IPS DF 6.9 (cell line): ENCODE measurements at regions not wholly inside any gene's neighbourhood (a gene's known extent, or its start where the extent isn't known, plus 50 kb on each side); places are given as distances from the start of the nearest gene placed in this dataset.
"Not testable (repeated sequence)": the region's sequence is repeated elsewhere in the genome, so short reads cannot be mapped to it uniquely, and the experiment has no call there.

Experiments used
- DNase-seq: peaks from one replicate; pipeline ENCODE4 v3.0.0-alpha.2; 2013; ENCODE audit warnings: low read depth, low spot score
- H3K27ac ChIP-seq: one replicate; pipeline ENCODE4 v1.5.1; 2013; ENCODE audit warnings: low read length, control low read depth
- H3K27me3 ChIP-seq: 2 replicates; pipeline ENCODE4 v1.6.1; 2013; ENCODE audit warnings: mild to moderate bottlenecking, low read length; ENCODE audit not compliant: control insufficient read depth, insufficient read depth
- H3K36me3 ChIP-seq: 2 replicates; pipeline ENCODE4 v1.6.1; 2013; ENCODE audit warnings: low read length; ENCODE audit not compliant: control insufficient read depth, insufficient read depth
- H3K4me1 ChIP-seq: 2 replicates; pipeline ENCODE4 v1.6.1; 2013; ENCODE audit warnings: low read length; ENCODE audit not compliant: control insufficient read depth, insufficient read depth
- H3K4me3 ChIP-seq: 2 replicates; pipeline ENCODE4 v1.5.1; 2013; ENCODE audit warnings: mild to moderate bottlenecking, low read length
- H3K9me3 ChIP-seq: 2 replicates; pipeline ENCODE4 v1.6.1; 2013; ENCODE audit warnings: low read length, inconsistent platforms; ENCODE audit not compliant: control insufficient read depth, insufficient read depth
- WGBS: extraction: QIAGEN DNeasy Blood & Tissue Kit; methylation state at CpG from one replicate; pipeline ENCODE4 v1.1.7; 2013; ENCODE audit warnings: mixed read lengths, missing lambda C conversion rate; ENCODE audit not compliant: insufficient read length, insufficient coverage; 5-methylcytosine and 5-hydroxymethylcytosine counted together

DNA sequence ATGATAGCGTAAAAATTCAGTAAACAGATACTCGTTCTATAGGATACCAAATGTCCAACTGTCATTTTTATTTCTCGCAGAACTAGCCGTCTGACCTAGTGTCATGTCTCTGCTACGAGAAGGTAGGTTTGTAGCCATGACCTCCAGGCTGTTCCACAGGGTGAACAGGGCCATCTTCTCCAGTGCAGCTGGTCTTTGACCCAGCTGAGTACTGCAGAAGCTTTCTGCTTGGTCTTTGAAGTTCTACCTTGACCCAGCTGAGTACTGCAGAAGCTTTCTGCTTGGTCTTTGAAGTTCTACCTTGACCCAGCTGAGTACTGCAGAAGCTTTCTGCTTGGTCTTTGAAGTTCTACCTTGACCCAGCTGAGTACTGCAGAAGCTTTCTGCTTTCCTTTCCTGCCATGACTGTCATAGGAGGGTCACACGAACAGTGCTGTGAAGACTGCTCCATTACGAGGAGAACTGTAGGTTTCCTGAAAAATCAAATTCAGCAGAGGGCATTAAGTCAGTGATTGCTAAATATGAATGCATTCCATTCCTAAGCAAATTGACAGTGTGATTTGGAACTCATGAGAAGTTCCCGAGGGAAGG, 532.8 kb upstream of the NRP1 start:
- H3K27me3 ChIP-seq, H3K4me1 ChIP-seq, DNase-seq, H3K27ac ChIP-seq, H3K4me3 ChIP-seq, H3K9me3 ChIP-seq, H3K36me3 ChIP-seq: not testable (repeated sequence)
- WGBS, result no CpG with 5 or more reads among the region's 8 CpGs

DNA sequence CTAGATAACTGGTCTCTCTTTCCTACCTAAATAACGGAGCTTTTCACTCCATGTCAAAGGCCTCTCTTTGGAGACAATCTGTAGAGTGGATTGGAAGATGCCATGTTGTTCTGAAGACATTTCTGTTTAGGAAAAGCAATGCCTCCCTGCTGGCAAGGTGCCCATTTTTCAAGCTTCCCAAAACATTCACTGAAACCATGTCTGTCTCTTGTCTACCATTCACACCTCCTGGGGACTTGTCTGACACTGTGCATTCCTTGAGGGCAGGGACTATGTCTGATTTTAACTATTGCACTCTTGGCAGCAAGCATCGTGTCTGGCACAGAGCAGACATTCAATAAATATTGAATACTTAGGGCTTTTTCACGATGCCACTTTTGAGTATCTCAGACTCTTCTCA, 528.9 kb upstream of the NRP1 start:
- no CpG with 5 or more reads among the region's 3 CpGs for WGBS
- Histone ChIP-seq H3K9me3 (no peaks in the 10 kb centered on the region), H3K4me3 (no peak overlapping the region), H3K27ac (no peak overlapping the region), H3K4me1 (peaks cover 3% of the 10 kb centered on the region; the same call in 1 of the 2 replicates), H3K36me3 (no peaks in the 10 kb centered on the region), H3K27me3 (no peaks in the 10 kb centered on the region)
- no peak for DNase-seq

DNA sequence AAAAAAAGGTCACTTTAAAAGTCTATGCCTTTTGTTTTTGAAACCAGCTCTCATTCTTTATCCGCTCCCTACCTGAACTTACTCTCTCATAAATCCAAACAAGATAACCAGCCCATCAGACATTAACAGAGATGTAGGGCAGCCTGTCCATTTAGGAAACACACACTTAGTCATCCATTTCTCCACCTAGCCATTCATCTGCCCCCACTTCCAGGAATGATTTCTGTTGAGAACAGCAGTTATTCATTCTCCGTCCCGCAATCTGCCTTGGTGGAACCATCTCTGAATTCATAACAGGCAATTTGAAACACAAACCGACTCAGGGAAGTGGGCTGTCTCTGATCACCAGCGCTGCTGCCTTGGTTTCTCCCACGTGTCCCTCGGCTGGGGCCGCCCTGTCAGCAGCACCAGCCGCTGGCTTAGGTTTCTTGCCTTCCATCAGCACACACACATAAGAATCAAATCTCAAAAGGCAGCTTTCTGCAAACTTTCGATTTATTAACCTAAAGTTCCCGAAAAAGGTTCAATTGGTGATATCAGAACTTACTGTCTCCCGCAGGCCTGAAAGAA, 528.2 kb upstream of the NRP1 start:
- peaks cover 3% of the 10 kb centered on the region; the same call in 1 of the 2 replicates for H3K4me1 ChIP-seq
- no peaks in the 10 kb centered on the region for H3K36me3 ChIP-seq
- no peaks in the 10 kb centered on the region for H3K9me3 ChIP-seq
- DNase-seq, result no peak
- no CpG with 5 or more reads among the region's 12 CpGs for WGBS
- H3K4me3 ChIP-seq, result no peak overlapping the region
- H3K27ac ChIP-seq, result no peak overlapping the region
- no peaks in the 10 kb centered on the region for H3K27me3 ChIP-seq

DNA sequence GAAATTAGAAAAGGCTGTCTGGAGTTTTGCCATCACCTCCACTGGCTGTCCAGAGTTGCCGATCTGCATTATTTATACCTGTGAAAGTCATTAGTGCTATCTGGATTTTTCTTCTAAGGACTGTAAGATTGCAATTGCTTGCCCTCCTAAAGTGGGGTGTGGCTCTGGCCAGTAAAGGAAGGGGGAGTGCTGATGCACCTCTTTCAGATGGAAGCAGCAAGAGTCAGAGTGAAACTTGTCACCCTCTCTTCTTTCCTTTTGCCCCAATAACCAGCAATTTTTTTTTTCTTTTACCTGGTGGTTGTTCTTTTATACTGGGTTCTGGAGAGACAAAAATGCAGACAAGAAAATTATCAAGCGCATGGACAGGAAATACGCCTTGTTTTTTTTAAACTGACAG, 527.4 kb upstream of the NRP1 start:
- no CpG with 5 or more reads among the region's 3 CpGs for WGBS

DNA sequence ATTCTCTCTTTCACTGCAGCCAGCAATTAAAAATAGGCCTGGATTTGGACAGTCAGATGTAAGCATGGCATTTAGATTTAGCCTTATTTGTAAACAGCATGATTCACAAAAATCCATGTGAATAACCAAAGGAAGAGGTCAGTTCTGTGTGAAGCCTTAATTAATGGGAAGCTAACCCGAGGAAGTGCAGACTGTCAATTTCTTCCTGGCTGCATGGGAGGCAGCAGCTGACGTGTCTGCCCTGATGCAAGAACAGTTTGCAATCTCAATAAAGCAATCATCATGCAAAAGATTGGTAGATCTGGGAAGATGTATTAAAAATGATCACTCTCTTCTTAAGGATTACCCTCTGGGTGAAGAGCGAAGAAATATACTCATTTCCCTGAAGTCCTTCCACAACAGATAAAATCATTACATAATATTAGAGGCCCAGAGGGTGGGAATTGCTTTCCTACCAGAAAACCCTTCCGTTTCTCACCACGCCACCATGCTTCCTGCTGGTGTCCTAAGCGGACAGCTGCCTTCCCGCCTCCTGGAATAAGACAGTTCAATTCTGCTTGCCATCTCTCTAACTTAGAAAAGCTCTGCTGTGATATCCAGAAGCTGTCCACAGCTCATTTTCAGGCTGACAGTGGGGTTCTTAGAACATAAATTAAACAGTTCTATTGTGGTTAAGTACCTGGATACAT, 526.7 kb upstream of the NRP1 start:
- H3K36me3 ChIP-seq, result no peaks in the 10 kb centered on the region
- no peaks in the 10 kb centered on the region for H3K9me3 ChIP-seq
- WGBS, result no CpG with 5 or more reads among the region's 7 CpGs
- no peak overlapping the region for H3K27ac ChIP-seq
- H3K4me1 ChIP-seq, result peaks cover 3% of the 10 kb centered on the region; the same call in 1 of the 2 replicates
- no peak overlapping the region for H3K4me3 ChIP-seq
- H3K27me3 ChIP-seq, result no peaks in the 10 kb centered on the region
- DNase-seq, result no peak

More for the DNA sequence above, 527.4 kb upstream of the NRP1 start:
- H3K4me1 ChIP-seq, result peaks cover 3% of the 10 kb centered on the region; the same call in 1 of the 2 replicates
- no peaks in the 10 kb centered on the region for H3K9me3 ChIP-seq
- H3K27me3 ChIP-seq, result no peaks in the 10 kb centered on the region
- H3K27ac ChIP-seq, result no peak overlapping the region
- no peak overlapping the region for H3K4me3 ChIP-seq
- H3K36me3 ChIP-seq, result no peaks in the 10 kb centered on the region
- no peak for DNase-seq

DNA sequence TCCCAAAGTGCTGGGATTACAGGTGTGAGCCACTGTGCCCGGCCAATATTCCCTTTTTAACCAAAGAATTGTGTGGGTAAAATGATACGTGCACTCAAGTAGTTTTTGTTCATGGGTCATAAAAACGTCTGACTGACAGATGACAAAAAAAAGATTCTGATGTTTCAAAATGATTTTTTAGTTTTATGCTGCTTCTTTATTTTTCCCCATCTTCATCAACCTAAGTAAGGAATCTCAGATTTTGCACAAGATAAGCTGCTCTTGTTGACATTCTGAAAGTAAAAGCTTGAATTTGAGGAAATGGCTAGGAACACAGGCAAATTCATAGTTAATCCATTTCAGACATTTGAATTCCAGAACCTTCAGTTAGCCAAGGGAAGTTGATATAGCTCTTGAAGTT, 526.1 kb upstream of the NRP1 start:
- Histone ChIP-seq H3K27ac (no peak overlapping the region), H3K4me3 (no peak overlapping the region), H3K9me3 (no peaks in the 10 kb centered on the region), H3K27me3 (no peaks in the 10 kb centered on the region), H3K4me1 (peaks cover 3% of the 10 kb centered on the region; the same call in 1 of the 2 replicates), H3K36me3 (no peaks in the 10 kb centered on the region)
- WGBS, result no CpG with 5 or more reads among the region's 3 CpGs
- no peak for DNase-seq

DNA sequence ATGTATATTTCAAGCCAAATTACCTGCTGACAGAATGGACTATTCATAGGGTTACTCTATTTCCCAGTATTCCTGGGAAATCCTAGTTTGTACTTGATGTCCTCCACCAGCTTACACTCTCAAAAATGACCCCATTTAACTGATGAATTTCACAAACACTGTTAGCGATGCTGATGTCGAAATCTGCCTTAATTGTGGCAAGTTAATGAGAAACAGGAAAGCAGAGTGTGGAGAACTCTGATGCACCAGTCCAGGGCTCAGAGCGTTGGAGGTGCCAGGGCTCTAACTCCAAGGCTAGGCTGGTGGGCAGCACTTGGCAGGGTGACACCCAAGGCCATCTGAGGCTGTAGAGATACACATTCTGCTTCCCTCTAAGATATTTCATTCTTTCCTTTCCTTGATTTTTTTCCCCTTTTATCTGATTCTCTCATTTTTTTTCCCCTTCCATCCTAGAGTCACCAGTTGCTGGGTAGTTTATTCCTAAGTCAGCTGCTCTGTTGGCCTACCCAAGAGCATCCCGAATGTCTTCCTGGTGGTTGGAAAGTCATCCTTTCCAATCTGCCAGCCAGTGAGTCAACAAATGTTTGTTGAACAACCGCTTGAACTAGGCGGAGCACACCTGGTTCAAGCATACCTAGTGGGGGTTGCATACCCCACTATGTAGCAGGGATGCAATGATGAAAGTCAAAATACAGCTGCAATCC, 525.0 kb upstream of the NRP1 start:
- Histone ChIP-seq H3K4me3 (no peak overlapping the region), H3K4me1 (peaks cover 3% of the 10 kb centered on the region; the same call in 1 of the 2 replicates), H3K9me3 (no peaks in the 10 kb centered on the region), H3K36me3 (no peaks in the 10 kb centered on the region), H3K27me3 (no peaks in the 10 kb centered on the region), H3K27ac (no peak overlapping the region)
- no peak for DNase-seq
- WGBS, result no CpG with 5 or more reads among the region's 6 CpGs

DNA sequence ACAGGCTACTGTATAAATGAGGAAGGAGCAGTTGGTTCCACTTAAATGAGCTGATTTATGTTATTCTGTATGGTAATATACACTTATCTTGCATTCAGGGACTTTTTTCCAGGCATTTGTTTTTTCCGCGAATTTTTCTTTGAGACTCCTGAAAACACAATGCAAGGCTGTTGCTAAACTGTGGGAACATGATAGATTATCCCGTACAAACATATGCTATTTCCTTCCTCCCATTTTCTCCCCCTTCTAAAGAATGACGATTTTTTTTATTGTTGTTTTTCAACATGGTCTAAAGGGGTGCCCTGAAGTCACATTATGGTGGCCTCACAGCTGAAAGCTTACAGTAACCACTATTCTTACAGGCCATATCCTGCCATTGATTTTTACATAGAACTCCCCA, 523.9 kb upstream of the NRP1 start:
- no peak for DNase-seq
- Histone ChIP-seq H3K9me3 (no peaks in the 10 kb centered on the region; the same call in 1 of the 2 replicates), H3K36me3 (no peaks in the 10 kb centered on the region), H3K27ac (no peak overlapping the region), H3K27me3 (no peaks in the 10 kb centered on the region), H3K4me1 (peaks cover 3% of the 10 kb centered on the region; the same call in 1 of the 2 replicates), H3K4me3 (no peak overlapping the region)
- WGBS, result no CpG with 5 or more reads among the region's 4 CpGs

DNA sequence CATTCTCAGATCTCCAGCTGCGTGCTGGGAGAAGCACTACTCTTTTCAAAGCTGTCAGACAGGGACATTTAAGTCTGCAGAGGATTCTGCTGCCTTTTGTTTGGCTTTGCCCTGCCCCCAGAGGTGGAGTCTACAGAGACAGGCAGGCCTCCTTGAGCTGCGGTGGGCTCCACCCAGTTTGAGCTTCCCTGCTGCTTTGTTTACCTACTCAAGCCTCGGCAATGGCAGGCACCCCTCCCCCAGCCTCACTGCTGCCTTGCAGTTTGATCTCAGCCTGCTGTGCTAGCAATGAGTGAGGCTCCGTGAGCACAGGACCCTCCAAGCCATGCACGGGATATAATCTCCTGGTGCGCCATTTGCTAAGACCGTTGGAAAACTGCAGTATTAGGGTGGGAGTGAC, 518.8 kb upstream of the NRP1 start:
- no CpG with 5 or more reads among the region's 7 CpGs for WGBS
- not testable (repeated sequence) for H3K4me3 ChIP-seq, H3K36me3 ChIP-seq, H3K27ac ChIP-seq, H3K9me3 ChIP-seq, H3K27me3 ChIP-seq, H3K4me1 ChIP-seq, DNase-seq

DNA sequence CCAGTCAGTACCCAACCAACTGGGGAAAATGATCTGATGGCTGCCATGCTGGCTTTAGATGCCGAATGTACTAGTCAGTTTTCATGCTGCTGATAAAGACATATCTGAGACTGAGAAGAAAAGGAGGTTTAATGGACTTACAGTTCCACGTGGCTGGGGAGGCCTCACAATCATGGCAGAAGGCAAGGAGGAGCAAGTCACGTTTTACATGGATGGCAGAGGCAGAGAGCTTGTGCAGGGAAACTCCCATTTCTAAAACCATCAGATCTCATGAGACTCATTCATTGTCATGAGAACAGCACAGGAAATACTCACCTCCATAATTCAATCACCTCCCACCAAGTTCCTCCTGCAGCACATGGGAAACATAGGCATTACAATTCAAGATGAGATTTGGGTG, 508.9 kb upstream of the NRP1 start:
- WGBS, result no CpG with 5 or more reads among the region's 3 CpGs
- no peaks in the 10 kb centered on the region for H3K27me3 ChIP-seq
- H3K27ac ChIP-seq, result no peak overlapping the region
- H3K4me3 ChIP-seq, result no peak overlapping the region
- H3K36me3 ChIP-seq, result no peaks in the 10 kb centered on the region
- no peaks in the 10 kb centered on the region; the same call in 1 of the 2 replicates for H3K9me3 ChIP-seq
- no peaks in the 10 kb centered on the region for H3K4me1 ChIP-seq
- DNase-seq, result no peak
